Endothelial cell of umbilical vein (primary cell): ENCODE measurements at regions not wholly inside any gene's neighbourhood (a gene's known extent, or its start where the extent isn't known, plus 50 kb on each side); places are given as distances from the start of the nearest gene placed in this dataset.

ENCODE experiments used
- BruUV-seq: library from RNA; stranded (reverse); fragments of 400-500 nt; replicated peaks from 2 replicates; lab custom pipeline; 2021; lab: Mats Ljungman, UMichigan
- CTCF ChIA-PET: fragments of 300-600, 350-600 bp; sonication (Branson Sonifier 250); formaldehyde crosslinking; loops from one replicate; lab custom pipeline; 2021; ENCODE audit warnings: antibody characterized with exemption, inconsistent platforms; lab: Charles Lee
- POLR2A ChIA-PET: fragments of 300-600, 350-600 bp; sonication (Branson Sonifier 250); formaldehyde crosslinking; loops from one replicate; lab custom pipeline; 2021; ENCODE audit warnings: antibody characterized with exemption, inconsistent platforms; lab: Charles Lee
- DNase-seq: peaks from one replicate; pipeline ENCODE4 v3.0.0-alpha.2; 2011; ENCODE audit warnings: low read depth, low spot score
- FAIRE-seq: peaks from 2 replicates; lab custom pipeline; 2011; peaks lifted over from hg19 to GRCh38; lab: Jason Lieb, UNC
- H2AFZ ChIP-seq: 2 replicates; pipeline ENCODE4 v1.6.0; 2012; ENCODE audit warnings: low read depth, low read length, control low read depth, inconsistent platforms
- H3K27ac ChIP-seq: 2 replicates; pipeline ENCODE4 v1.5.1; 2011; ENCODE audit warnings: low read depth, mild to moderate bottlenecking, control low read depth, low read length, moderate library complexity; ENCODE audit not compliant: insufficient read depth
- H3K27me3 ChIP-seq, 2 experiments: 2 replicates each; pipeline versions ENCODE4 v1.6.0 to v1.6.1; 2011; ENCODE audit warnings: low read length in 2 of 2, mixed read lengths in 1 of 2; ENCODE audit not compliant: control insufficient read depth in 2 of 2, insufficient read depth in 2 of 2
- H3K36me3 ChIP-seq, 2 experiments: 2 replicates in 1 of 2; 3 replicates in 1 of 2; pipeline ENCODE4 v1.5.1; 2011; ENCODE audit warnings: low read length in 2 of 2, mild to moderate bottlenecking in 1 of 2, moderate library complexity in 1 of 2; ENCODE audit not compliant: control insufficient read depth in 2 of 2, insufficient read depth in 2 of 2; ENCODE audit errors: extremely low read depth in 1 of 2
- H3K4me1 ChIP-seq: 3 replicates; pipeline ENCODE4 v1.5.1; 2011; ENCODE audit warnings: mild to moderate bottlenecking, low read length; ENCODE audit not compliant: control insufficient read depth, insufficient read depth; ENCODE audit errors: extremely low read depth
- H3K4me2 ChIP-seq: 2 replicates; pipeline ENCODE4 v1.6.1; 2011; ENCODE audit warnings: low read length, control low read depth, mixed read lengths; ENCODE audit not compliant: insufficient read depth
- H3K4me3 ChIP-seq, 3 experiments: fragments of 200-600 bp in 1 of 3; sonication (generic), shearing (Covaris generic) in 1 of 3; replicated peaks in 1 of 3; 2 replicates each; pipeline ENCODE4 v1.5.1; 2011 to 2016; ENCODE audit warnings: control low read depth in 3 of 3, low read length in 3 of 3, mild to moderate bottlenecking in 2 of 3, inconsistent platforms in 1 of 3, low read depth in 1 of 3, moderate library complexity in 1 of 3; ENCODE audit not compliant: insufficient read depth in 1 of 3
- H3K79me2 ChIP-seq: 2 replicates; pipeline ENCODE4 v1.6.0; 2012; ENCODE audit warnings: low read length, inconsistent platforms; ENCODE audit not compliant: control insufficient read depth, insufficient read depth
- H3K9ac ChIP-seq: replicated peaks from 2 replicates; pipeline ENCODE3; 2011; ENCODE audit warnings: low read length, control low read depth; ENCODE audit not compliant: insufficient read depth; ENCODE audit errors: extremely low read depth
- H3K9me1 ChIP-seq: replicated peaks from 3 replicates; pipeline ENCODE4 v1.6.0; 2011; ENCODE audit warnings: mild to moderate bottlenecking, low read length; ENCODE audit not compliant: control insufficient read depth, insufficient read depth; ENCODE audit errors: extremely low read depth
- H3K9me3 ChIP-seq: replicated peaks from 2 replicates; pipeline ENCODE4 v1.5.1; 2012; ENCODE audit warnings: low read length, inconsistent platforms; ENCODE audit not compliant: control insufficient read depth, insufficient read depth
- H4K20me1 ChIP-seq: replicated peaks from 2 replicates; pipeline ENCODE3; 2011; ENCODE audit warnings: mild to moderate bottlenecking, low read length; ENCODE audit not compliant: control insufficient read depth, insufficient read depth; ENCODE audit errors: extremely low read depth
- EZH2 ChIP-seq: IDR thresholded peaks from 2 replicates; pipeline ENCODE4 v1.6.1; 2012; ENCODE audit warnings: borderline replicate concordance, low read depth, mild to moderate bottlenecking, moderate library complexity, low read length, inconsistent platforms; ENCODE audit not compliant: severe bottlenecking
- FOS ChIP-seq: IDR thresholded peaks from 2 replicates; pipeline ENCODE4 v1.6.1; 2011; ENCODE audit warnings: mild to moderate bottlenecking, low read length, moderate library complexity, borderline replicate concordance; ENCODE audit not compliant: insufficient read depth
- GATA2 ChIP-seq: IDR thresholded peaks from 2 replicates; pipeline ENCODE4 v1.7.0; 2011; ENCODE audit warnings: low read depth, mild to moderate bottlenecking, moderate library complexity, mixed read lengths, low read length; ENCODE audit not compliant: insufficient read length, insufficient read depth
- JUN ChIP-seq: IDR thresholded peaks from 2 replicates; pipeline ENCODE4 v1.6.1; 2011; ENCODE audit warnings: borderline replicate concordance, low read depth; ENCODE audit not compliant: insufficient read length, insufficient read depth
- MAX ChIP-seq: IDR thresholded peaks from 2 replicates; pipeline ENCODE4 v1.6.1; 2011; ENCODE audit not compliant: insufficient read depth, insufficient read length
- MYC ChIP-seq: IDR thresholded peaks from one replicate; pipeline ENCODE4 v1.6.1; 2011; ENCODE audit warnings: mild to moderate bottlenecking, low read depth, low read length
- POLR2A ChIP-seq: IDR thresholded peaks from 2 replicates; pipeline ENCODE4 v1.6.1; 2012; ENCODE audit warnings: low read depth, mild to moderate bottlenecking, control low read depth, low read length
- POLR2AphosphoS5 ChIP-seq: IDR thresholded peaks from 2 replicates; pipeline ENCODE4 v1.6.1; 2012; ENCODE audit warnings: low read depth, mild to moderate bottlenecking, control low read depth, low read length, moderate library complexity; ENCODE audit not compliant: insufficient read depth
- dilution Hi-C: fragments of 300-500 bp; cut with MboI; formaldehyde crosslinking; loops from one replicate; pipeline ENCODE4 v1.15.0; 2019; ENCODE audit warnings: low sequenced_read_pairs; ENCODE audit not compliant: extremely low pct_ligation_motif_present
- intact Hi-C: fragments of 100-400 bp; cut with micrococcal nuclease; formaldehyde crosslinking; loops from one replicate; pipeline ENCODE4 v1.10.0; 2022
- TF ChIP-seq, protein P1 (sequence below), 2 donors: IDR thresholded peaks; 1 replicate in 1 of 2; 2 replicates in 1 of 2; pipeline ENCODE4 v1.5.1; 2011; ENCODE audit warnings: low read length in 2 of 2, mild to moderate bottlenecking in 2 of 2, moderate library complexity in 2 of 2, control low read depth in 1 of 2, inconsistent platforms in 1 of 2, low read depth in 1 of 2; ENCODE audit not compliant: insufficient read depth in 1 of 2; ENCODE audit errors: extremely low read depth in 1 of 2

GRCh38 chr14:65267856-65268255 lies 144.7 kb upstream of the FUT8 start:
- FAIRE-seq (no peak), DNase-seq (peak; percentile 86)
- H3K79me2 ChIP-seq, result no peaks in the 10 kb centered on the region
- H3K27ac ChIP-seq, result no peak overlapping the region
- POLR2A ChIA-PET, result no interaction called here
- TF ChIP-seq POLR2AphosphoS5 (no peak), MYC (no peak), FOS (no peak), MAX (no peak), POLR2A (no peak), JUN (no peak)
- intact Hi-C loops (no loop called here), dilution Hi-C loops (no loop called here)
- CTCF ChIA-PET, result interaction anchor here (0.6 kb wide), 1 partner anchor 14 kb away, joined by 3 read pairs; no protein-coding TSS in a partner anchor
- no peaks in the 10 kb centered on the region for H3K36me3 ChIP-seq
- no peaks in the 10 kb centered on the region for H4K20me1 ChIP-seq
- peak overlapping the region; percentile 39 for H2AFZ ChIP-seq
- no peaks in the 10 kb centered on the region for H3K27me3 ChIP-seq
- H3K4me2 ChIP-seq, result no peak overlapping the region
- H3K9ac ChIP-seq, result no peak overlapping the region
- H3K9me3 ChIP-seq, result no peaks in the 10 kb centered on the region
- no TSS peak for BruUV-seq
- no peaks in the 10 kb centered on the region for H3K9me1 ChIP-seq
- no peak overlapping the region for H3K4me3 ChIP-seq
- H3K4me1 ChIP-seq, result peaks cover 4% of the 10 kb centered on the region

DNA sequence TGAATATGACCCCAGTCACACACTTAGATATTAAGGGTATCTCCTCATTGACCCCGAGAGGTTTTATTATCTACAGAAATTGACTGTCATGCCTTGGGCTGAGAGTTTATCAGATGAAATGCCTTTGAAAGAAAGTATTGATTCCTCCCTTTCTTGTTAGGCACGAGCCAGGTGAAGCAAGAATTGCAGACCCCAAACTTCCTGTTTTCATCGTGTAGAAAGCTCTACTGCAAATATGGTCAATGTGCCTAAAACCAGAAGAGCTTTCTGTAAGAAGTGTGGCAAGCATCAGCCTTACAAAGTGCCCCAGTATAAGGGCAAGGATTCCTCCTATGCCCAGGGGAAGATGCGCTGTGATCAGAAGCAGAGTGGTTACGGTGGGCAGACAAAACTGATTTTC lies 143.9 kb upstream of the FUT8 start:
- H3K4me3 ChIP-seq, result no peak overlapping the region
- no peak overlapping the region for H3K9ac ChIP-seq
- no peak overlapping the region for H3K4me2 ChIP-seq
- no peaks in the 10 kb centered on the region for H3K9me1 ChIP-seq
- dilution Hi-C loops, result no loop called here
- no peaks in the 10 kb centered on the region for H3K4me1 ChIP-seq
- CTCF ChIA-PET, result no interaction called here
- POLR2A ChIA-PET, result no interaction called here
- no peaks in the 10 kb centered on the region for H3K79me2 ChIP-seq
- H2AFZ ChIP-seq, result no peak overlapping the region
- no peaks in the 10 kb centered on the region for H3K27me3 ChIP-seq
- no peak for DNase-seq
- H4K20me1 ChIP-seq, result no peaks in the 10 kb centered on the region
- no TSS peak for BruUV-seq
- intact Hi-C loops, result no loop called here
- no peak overlapping the region for H3K27ac ChIP-seq
- no peaks in the 10 kb centered on the region for H3K9me3 ChIP-seq
- no peak for TF ChIP-seq EZH2
- no peak for TF ChIP-seq MYC
- TF ChIP-seq POLR2A, result no peak
- TF ChIP-seq GATA2, result no peak
- TF ChIP-seq JUN, result no peak
- no peak for TF ChIP-seq MAX
- no peak for TF ChIP-seq POLR2AphosphoS5
- no peak for TF ChIP-seq FOS
- TF ChIP-seq, protein P1, sequence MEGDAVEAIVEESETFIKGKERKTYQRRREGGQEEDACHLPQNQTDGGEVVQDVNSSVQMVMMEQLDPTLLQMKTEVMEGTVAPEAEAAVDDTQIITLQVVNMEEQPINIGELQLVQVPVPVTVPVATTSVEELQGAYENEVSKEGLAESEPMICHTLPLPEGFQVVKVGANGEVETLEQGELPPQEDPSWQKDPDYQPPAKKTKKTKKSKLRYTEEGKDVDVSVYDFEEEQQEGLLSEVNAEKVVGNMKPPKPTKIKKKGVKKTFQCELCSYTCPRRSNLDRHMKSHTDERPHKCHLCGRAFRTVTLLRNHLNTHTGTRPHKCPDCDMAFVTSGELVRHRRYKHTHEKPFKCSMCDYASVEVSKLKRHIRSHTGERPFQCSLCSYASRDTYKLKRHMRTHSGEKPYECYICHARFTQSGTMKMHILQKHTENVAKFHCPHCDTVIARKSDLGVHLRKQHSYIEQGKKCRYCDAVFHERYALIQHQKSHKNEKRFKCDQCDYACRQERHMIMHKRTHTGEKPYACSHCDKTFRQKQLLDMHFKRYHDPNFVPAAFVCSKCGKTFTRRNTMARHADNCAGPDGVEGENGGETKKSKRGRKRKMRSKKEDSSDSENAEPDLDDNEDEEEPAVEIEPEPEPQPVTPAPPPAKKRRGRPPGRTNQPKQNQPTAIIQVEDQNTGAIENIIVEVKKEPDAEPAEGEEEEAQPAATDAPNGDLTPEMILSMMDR (IDR thresholded peaks at IDR 0.05; ENCODE audit: extremely low read depth in 1 of 2, insufficient read depth in 1 of 2, low read depth in 1 of 2, low read length in 2 of 2), result no peak
- H3K36me3 ChIP-seq, result no peaks in the 10 kb centered on the region
- FAIRE-seq, result no peak
